HL-60 (cell line): ENCODE measurements at regions not wholly inside any gene's neighbourhood (a gene's known extent, or its start where the extent isn't known, plus 50 kb on each side); places are given as distances from the start of the nearest gene placed in this dataset.

ENCODE experiments used
- DNase-seq, 2 experiments: peaks; one replicate each; pipeline ENCODE4 v3.0.0-alpha.2; 2010 to 2020; ENCODE audit warnings: low read depth in 1 of 2, low spot score in 1 of 2
- H3K27ac ChIP-seq: fragments of 250-450 bp; sonication (Bioruptor Pico); replicated peaks from 2 replicates; pipeline ENCODE4 v1.5.1; 2020; ENCODE audit warnings: mild to moderate bottlenecking, moderate library complexity
- H3K27me3 ChIP-seq: fragments of 250-450 bp; sonication (Bioruptor Pico); 2 replicates; pipeline ENCODE4 v1.5.1; 2021; ENCODE audit warnings: mild to moderate bottlenecking, moderate library complexity; ENCODE audit not compliant: insufficient read depth, poor library complexity, severe bottlenecking
- H3K4me3 ChIP-seq: replicated peaks from 2 replicates; pipeline ENCODE4 v1.5.1; 2011; ENCODE audit warnings: mild to moderate bottlenecking, control low read depth, low read length; ENCODE audit not compliant: insufficient read depth
- GABPA ChIP-seq: IDR thresholded peaks from 2 replicates; pipeline ENCODE4 v1.6.1; 2012; ENCODE audit warnings: low read depth
- POLR2AphosphoS5 ChIP-seq: IDR thresholded peaks from 2 replicates; pipeline ENCODE4 v1.6.1; 2012; ENCODE audit warnings: low read depth
- SPI1 ChIP-seq: IDR thresholded peaks from 2 replicates; pipeline ENCODE4 v1.6.1; 2012; ENCODE audit warnings: low read depth, mild to moderate bottlenecking, borderline replicate concordance
- TF ChIP-seq, protein P1 (sequence below): IDR thresholded peaks from 2 replicates; pipeline ENCODE4 v1.6.1; 2012; ENCODE audit warnings: low read depth; ENCODE audit not compliant: insufficient replicate concordance
- TF ChIP-seq, protein P2 (sequence below): IDR thresholded peaks from one replicate; pipeline ENCODE4 v1.5.1; 2011; ENCODE audit warnings: low read length, control low read depth, inconsistent platforms; ENCODE audit not compliant: insufficient read depth

DNA sequence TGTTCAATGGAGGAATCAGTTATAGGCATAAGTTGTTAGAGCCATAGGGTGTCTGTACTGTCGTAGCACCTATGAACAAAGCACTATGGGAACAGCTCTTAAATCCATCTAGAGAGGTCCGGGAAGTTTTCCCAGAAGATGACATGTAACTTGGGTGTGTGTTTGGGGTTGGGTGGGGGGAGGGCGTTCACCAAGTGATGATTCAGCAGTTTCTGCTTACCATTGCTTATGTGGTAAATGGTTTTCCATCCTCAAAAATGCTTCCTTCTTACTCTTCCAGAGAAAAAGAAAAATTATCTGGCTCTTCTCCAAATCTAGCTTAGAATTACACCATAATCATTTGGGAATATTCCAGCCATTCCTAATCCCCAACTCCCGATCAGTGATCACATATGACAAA, 361.1 kb upstream of the ZNF521 start:
- Histone ChIP-seq H3K27ac (no peak overlapping the region), H3K4me3 (no peak overlapping the region), H3K27me3 (peaks cover 16% of the 10 kb centered on the region)
- no peak for DNase-seq
- TF ChIP-seq, protein P1, sequence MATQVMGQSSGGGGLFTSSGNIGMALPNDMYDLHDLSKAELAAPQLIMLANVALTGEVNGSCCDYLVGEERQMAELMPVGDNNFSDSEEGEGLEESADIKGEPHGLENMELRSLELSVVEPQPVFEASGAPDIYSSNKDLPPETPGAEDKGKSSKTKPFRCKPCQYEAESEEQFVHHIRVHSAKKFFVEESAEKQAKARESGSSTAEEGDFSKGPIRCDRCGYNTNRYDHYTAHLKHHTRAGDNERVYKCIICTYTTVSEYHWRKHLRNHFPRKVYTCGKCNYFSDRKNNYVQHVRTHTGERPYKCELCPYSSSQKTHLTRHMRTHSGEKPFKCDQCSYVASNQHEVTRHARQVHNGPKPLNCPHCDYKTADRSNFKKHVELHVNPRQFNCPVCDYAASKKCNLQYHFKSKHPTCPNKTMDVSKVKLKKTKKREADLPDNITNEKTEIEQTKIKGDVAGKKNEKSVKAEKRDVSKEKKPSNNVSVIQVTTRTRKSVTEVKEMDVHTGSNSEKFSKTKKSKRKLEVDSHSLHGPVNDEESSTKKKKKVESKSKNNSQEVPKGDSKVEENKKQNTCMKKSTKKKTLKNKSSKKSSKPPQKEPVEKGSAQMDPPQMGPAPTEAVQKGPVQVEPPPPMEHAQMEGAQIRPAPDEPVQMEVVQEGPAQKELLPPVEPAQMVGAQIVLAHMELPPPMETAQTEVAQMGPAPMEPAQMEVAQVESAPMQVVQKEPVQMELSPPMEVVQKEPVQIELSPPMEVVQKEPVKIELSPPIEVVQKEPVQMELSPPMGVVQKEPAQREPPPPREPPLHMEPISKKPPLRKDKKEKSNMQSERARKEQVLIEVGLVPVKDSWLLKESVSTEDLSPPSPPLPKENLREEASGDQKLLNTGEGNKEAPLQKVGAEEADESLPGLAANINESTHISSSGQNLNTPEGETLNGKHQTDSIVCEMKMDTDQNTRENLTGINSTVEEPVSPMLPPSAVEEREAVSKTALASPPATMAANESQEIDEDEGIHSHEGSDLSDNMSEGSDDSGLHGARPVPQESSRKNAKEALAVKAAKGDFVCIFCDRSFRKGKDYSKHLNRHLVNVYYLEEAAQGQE, result no peak
- TF ChIP-seq POLR2AphosphoS5 (no peak), GABPA (no peak), SPI1 (no peak)
- TF ChIP-seq, protein P2, sequence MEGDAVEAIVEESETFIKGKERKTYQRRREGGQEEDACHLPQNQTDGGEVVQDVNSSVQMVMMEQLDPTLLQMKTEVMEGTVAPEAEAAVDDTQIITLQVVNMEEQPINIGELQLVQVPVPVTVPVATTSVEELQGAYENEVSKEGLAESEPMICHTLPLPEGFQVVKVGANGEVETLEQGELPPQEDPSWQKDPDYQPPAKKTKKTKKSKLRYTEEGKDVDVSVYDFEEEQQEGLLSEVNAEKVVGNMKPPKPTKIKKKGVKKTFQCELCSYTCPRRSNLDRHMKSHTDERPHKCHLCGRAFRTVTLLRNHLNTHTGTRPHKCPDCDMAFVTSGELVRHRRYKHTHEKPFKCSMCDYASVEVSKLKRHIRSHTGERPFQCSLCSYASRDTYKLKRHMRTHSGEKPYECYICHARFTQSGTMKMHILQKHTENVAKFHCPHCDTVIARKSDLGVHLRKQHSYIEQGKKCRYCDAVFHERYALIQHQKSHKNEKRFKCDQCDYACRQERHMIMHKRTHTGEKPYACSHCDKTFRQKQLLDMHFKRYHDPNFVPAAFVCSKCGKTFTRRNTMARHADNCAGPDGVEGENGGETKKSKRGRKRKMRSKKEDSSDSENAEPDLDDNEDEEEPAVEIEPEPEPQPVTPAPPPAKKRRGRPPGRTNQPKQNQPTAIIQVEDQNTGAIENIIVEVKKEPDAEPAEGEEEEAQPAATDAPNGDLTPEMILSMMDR, result no peak

DNA sequence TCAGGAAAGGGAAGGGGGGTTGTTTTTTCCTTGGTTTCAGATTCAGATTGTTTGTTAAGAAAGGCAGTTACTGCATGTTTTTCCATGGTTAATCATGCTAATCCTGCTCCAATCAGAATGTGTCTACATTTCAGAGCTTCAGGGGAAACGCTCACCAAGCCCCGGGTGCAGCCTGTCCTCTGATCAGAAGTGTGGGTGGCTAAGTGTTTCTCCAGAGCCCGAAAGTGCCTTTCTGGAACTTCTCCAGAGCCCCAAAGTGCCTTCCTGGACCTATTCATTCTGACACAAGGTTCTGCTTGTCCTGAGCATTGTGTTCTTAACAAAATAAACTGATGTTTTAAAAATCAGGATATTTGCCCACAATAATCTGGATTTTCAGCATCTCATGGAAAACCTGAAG, 359.0 kb upstream of the ZNF521 start:
- Histone ChIP-seq H3K27ac (no peak overlapping the region), H3K27me3 (peaks cover 16% of the 10 kb centered on the region), H3K4me3 (no peak overlapping the region)
- DNase-seq, result no peak
- TF ChIP-seq, protein P1, result no peak
- TF ChIP-seq SPI1 (no peak), POLR2AphosphoS5 (no peak), GABPA (no peak)
- TF ChIP-seq, protein P2, result no peak

DNA sequence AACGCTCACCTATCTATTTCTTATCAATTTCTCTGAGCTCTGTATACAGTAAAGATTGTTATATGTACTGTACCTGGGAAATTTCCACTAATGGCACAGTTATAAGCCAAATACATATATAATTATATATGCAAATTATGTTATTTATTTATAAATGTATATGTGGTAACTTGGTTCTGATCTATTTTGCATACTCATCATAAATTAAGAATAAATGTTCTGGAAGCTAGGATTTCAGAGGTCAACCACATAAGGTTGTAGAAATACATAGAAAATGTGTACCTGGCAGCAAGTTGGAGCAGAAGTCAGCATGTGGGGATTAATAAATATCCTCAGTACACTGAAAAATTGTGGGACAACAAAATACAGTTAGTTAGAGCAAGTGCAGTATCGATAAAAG, 353.7 kb upstream of the ZNF521 start:
- DNase-seq, result no peak
- Histone ChIP-seq H3K4me3 (no peak overlapping the region), H3K27me3 (peaks cover 7% of the 10 kb centered on the region), H3K27ac (no peak overlapping the region)
- TF ChIP-seq, protein P1, result no peak
- TF ChIP-seq SPI1 (no peak), POLR2AphosphoS5 (no peak), GABPA (no peak)
- TF ChIP-seq, protein P2, result no peak
